HCT116 (cell line): ENCODE measurements at regions not wholly inside any gene's neighbourhood (a gene's known extent, or its start where the extent isn't known, plus 50 kb on each side); places are given as distances from the start of the nearest gene placed in this dataset.

Experiments used
- ATAC-seq: fragments of 200-7000 bp; cut with Tn5 transposase; 2 replicates; pipeline ENCODE4 v1.9.1; 2020; ENCODE audit warnings: mild to moderate bottlenecking, moderate library complexity
- BruUV-seq: library from RNA; stranded (reverse); fragments of 400-500 nt; replicated peaks from 2 replicates; lab custom pipeline; 2021; lab: Mats Ljungman, UMichigan
- CTCF ChIA-PET: fragments of 300-600 bp; sonication (Branson Sonifier 250); formaldehyde crosslinking; loops from one replicate; lab custom pipeline; 2021; ENCODE audit warnings: antibody characterized with exemption; lab: Charles Lee
- POLR2A ChIA-PET: fragments of 300-600, 350-600 bp; sonication (Branson Sonifier 250); formaldehyde crosslinking; loops from one replicate; lab custom pipeline; 2021; ENCODE audit warnings: antibody characterized with exemption; lab: Charles Lee
- RAD21 ChIA-PET, 2 experiments: fragments of 300-600 bp; sonication (Branson Sonifier 250); formaldehyde crosslinking; loops; one replicate each; lab custom pipeline; 2023; ENCODE audit warnings: low total read pairs in 2 of 2; ENCODE audit not compliant: uncharacterized antibody in 2 of 2, unreplicated experiment in 2 of 2, low non-redundant PET in 1 of 2; lab: Charles Lee
- DNase-seq: peaks from one replicate; pipeline ENCODE4 v3.0.0-alpha.2; 2010; ENCODE audit warnings: low read depth, low spot score
- H2AFZ ChIP-seq: fragments of 200-600 bp; shearing (Covaris generic), sonication (generic); 2 replicates; pipeline ENCODE4 v1.6.1; 2017; ENCODE audit warnings: low read depth, mixed run types, mixed read lengths, antibody characterized with exemption, low read length; ENCODE audit not compliant: poor library complexity, severe bottlenecking
- H3K27ac ChIP-seq: 2 replicates; pipeline ENCODE4 v1.5.1; 2012; ENCODE audit warnings: low read depth, low read length
- H3K27me3 ChIP-seq: fragments of 200-600 bp; sonication (generic); 2 replicates; pipeline ENCODE4 v1.6.1; 2016; ENCODE audit warnings: mixed run types, low read length, mixed read lengths; ENCODE audit not compliant: insufficient read depth
- H3K36me3 ChIP-seq, 2 experiments: fragments of 200-500 bp in 1 of 2; fragments of 200-600 bp in 1 of 2; sonication (Bioruptor generic) in 1 of 2; sonication (generic) in 1 of 2; 2 replicates each; pipeline versions ENCODE4 v1.5.1 to v1.6.1; 2014 to 2016; ENCODE audit warnings: low read length in 2 of 2, inconsistent platforms in 1 of 2, mixed read lengths in 1 of 2, mixed run types in 1 of 2; ENCODE audit not compliant: insufficient read depth in 2 of 2, control insufficient read depth in 1 of 2
- H3K4me1 ChIP-seq, 2 experiments: fragments of 200-600 bp in 1 of 2; sonication (generic) in 1 of 2; 2 replicates each; pipeline versions ENCODE4 v1.5.1 to v1.6.1; 2012 to 2017; ENCODE audit warnings: low read length in 2 of 2, inconsistent platforms in 1 of 2, mild to moderate bottlenecking in 1 of 2, mixed read lengths in 1 of 2, mixed run types in 1 of 2, moderate library complexity in 1 of 2; ENCODE audit not compliant: insufficient read depth in 2 of 2, control insufficient read depth in 1 of 2
- H3K4me2 ChIP-seq: fragments of 200-600 bp; sonication (generic); 2 replicates; pipeline ENCODE4 v1.6.1; 2017; ENCODE audit warnings: mixed run types, low read length, mixed read lengths
- H3K4me3 ChIP-seq, 2 experiments: fragments of 200-600 bp in 1 of 2; sonication (generic) in 1 of 2; replicated peaks in 1 of 2; 2 replicates each; pipeline ENCODE4 v1.5.1; 2011 to 2016; ENCODE audit warnings: low read length in 2 of 2, control low read depth in 1 of 2, low read depth in 1 of 2, mild to moderate bottlenecking in 1 of 2, mixed read lengths in 1 of 2, mixed run types in 1 of 2
- H3K79me2 ChIP-seq: fragments of 200-600 bp; sonication (generic); 2 replicates; pipeline ENCODE4 v1.6.1; 2017; ENCODE audit warnings: mild to moderate bottlenecking, mixed run types, low read length, moderate library complexity, mixed read lengths; ENCODE audit not compliant: insufficient read depth
- H3K9ac ChIP-seq: fragments of 200-600 bp; sonication (generic); 2 replicates; pipeline ENCODE4 v1.6.1; 2016; ENCODE audit warnings: low read length, mixed read lengths
- H3K9me2 ChIP-seq: fragments of 200-600 bp; sonication (generic), shearing (Covaris generic); 2 replicates; pipeline ENCODE4 v1.6.1; 2017; ENCODE audit warnings: mixed run types, mild to moderate bottlenecking, moderate library complexity; ENCODE audit not compliant: insufficient read depth
- H3K9me3 ChIP-seq, 2 experiments: fragments of 200-500 bp in 1 of 2; fragments of 200-600 bp in 1 of 2; sonication (Bioruptor generic) in 1 of 2; sonication (generic) in 1 of 2; 2 replicates each; pipeline ENCODE4 v1.6.1; 2014 to 2017; ENCODE audit warnings: low read length in 2 of 2, mixed read lengths in 2 of 2, inconsistent platforms in 1 of 2, low read depth in 1 of 2, mild to moderate bottlenecking in 1 of 2, mixed run types in 1 of 2, moderate library complexity in 1 of 2; ENCODE audit not compliant: control insufficient read depth in 1 of 2, insufficient read depth in 1 of 2
- H4K20me1 ChIP-seq: fragments of 200-600 bp; sonication (generic), shearing (Covaris generic); 2 replicates; pipeline ENCODE4 v1.6.1; 2017; ENCODE audit warnings: mixed run types, mild to moderate bottlenecking, moderate library complexity; ENCODE audit not compliant: insufficient read depth
- CBX3 ChIP-seq: IDR thresholded peaks from 2 replicates; pipeline ENCODE4 v1.6.1; 2012; ENCODE audit warnings: low read depth
- CEBPB ChIP-seq: IDR thresholded peaks from 2 replicates; pipeline ENCODE4 v1.6.1; 2012; ENCODE audit warnings: low read depth
- EGR1 ChIP-seq: IDR thresholded peaks from 2 replicates; pipeline ENCODE4 v1.6.1; 2012; ENCODE audit warnings: low read depth
- ELF1 ChIP-seq: IDR thresholded peaks from 2 replicates; pipeline ENCODE4 v1.6.1; 2012; ENCODE audit warnings: low read depth, borderline replicate concordance
- EZH2 ChIP-seq: fragments of 200-600 bp; sonication (generic); IDR thresholded peaks from 2 replicates; pipeline ENCODE4 v1.6.1; 2017; ENCODE audit warnings: antibody characterized with exemption, mixed run types
- EZH2phosphoT487 ChIP-seq: fragments of 200-600 bp; IDR thresholded peaks from 2 replicates; pipeline ENCODE4 v1.6.1; 2018; ENCODE audit warnings: antibody characterized with exemption, borderline replicate concordance
- FOSL1 ChIP-seq: IDR thresholded peaks from 2 replicates; pipeline ENCODE4 v1.6.1; 2012; ENCODE audit warnings: low read depth
- JUND ChIP-seq: IDR thresholded peaks from 2 replicates; pipeline ENCODE4 v1.6.1; 2012
- POLR2A ChIP-seq: IDR thresholded peaks from 2 replicates; pipeline ENCODE4 v1.7.0; 2011; ENCODE audit warnings: borderline replicate concordance; ENCODE audit not compliant: insufficient read depth, insufficient read length; ENCODE audit errors: extremely low read depth
- POLR2AphosphoS5 ChIP-seq: IDR thresholded peaks from 2 replicates; pipeline ENCODE4 v1.6.1; 2011; ENCODE audit warnings: mild to moderate bottlenecking, low read depth, low read length, moderate library complexity
- RAD21 ChIP-seq: IDR thresholded peaks from 2 replicates; pipeline ENCODE4 v1.6.1; 2012; ENCODE audit warnings: low read depth, mild to moderate bottlenecking
- SIN3A ChIP-seq: IDR thresholded peaks from 2 replicates; pipeline ENCODE4 v1.6.1; 2012; ENCODE audit warnings: low read depth
- SP1 ChIP-seq: IDR thresholded peaks from 2 replicates; pipeline ENCODE4 v1.6.1; 2012; ENCODE audit warnings: low read depth
- SRF ChIP-seq: IDR thresholded peaks from 2 replicates; pipeline ENCODE4 v1.6.1; 2012; ENCODE audit warnings: low read depth
- TCF7L2 ChIP-seq: IDR thresholded peaks from 2 replicates; pipeline ENCODE4 v1.7.0; 2011; ENCODE audit warnings: borderline replicate concordance, inconsistent platforms; ENCODE audit not compliant: insufficient read depth, insufficient read length; ENCODE audit errors: extremely low read depth
- YY1 ChIP-seq: IDR thresholded peaks from 2 replicates; pipeline ENCODE4 v1.6.1; 2011; ENCODE audit warnings: low read length, low read depth, moderate library complexity, mild to moderate bottlenecking; ENCODE audit not compliant: insufficient replicate concordance; ENCODE audit errors: extremely low read depth
- ZFX ChIP-seq: fragments of 450-650 bp; IDR thresholded peaks from 2 replicates; pipeline ENCODE4 v1.6.1; 2017
- ZNF274 ChIP-seq: fragments of 200-500 bp; sonication (Bioruptor generic); IDR thresholded peaks from 2 replicates; pipeline ENCODE4 v1.6.1; 2014; ENCODE audit warnings: mild to moderate bottlenecking, low read depth, low read length, inconsistent platforms
- intact Hi-C: fragments of 100-400 bp; cut with micrococcal nuclease; formaldehyde crosslinking; loops from 2 replicates; pipeline ENCODE4 v1.10.0; 2022
- TF ChIP-seq, protein P1 (sequence below): IDR thresholded peaks from 2 replicates; pipeline ENCODE4 v1.6.1; 2012
- TF ChIP-seq, protein P2 (sequence below): IDR thresholded peaks from 2 replicates; pipeline ENCODE4 v1.6.1; 2011; ENCODE audit warnings: mild to moderate bottlenecking, low read length, moderate library complexity; ENCODE audit not compliant: insufficient replicate concordance; ENCODE audit errors: extremely low read depth

- H3K36me3 ChIP-seq, result no peaks in the 10 kb centered on the region
- no peaks in the 10 kb centered on the region for H3K9me3 ChIP-seq
- no TSS peak for BruUV-seq
- no peaks in the 10 kb centered on the region for H4K20me1 ChIP-seq
- ATAC-seq, result no peak
- no peak overlapping the region for H3K4me2 ChIP-seq
- H2AFZ ChIP-seq, result no peak overlapping the region
- no peak for TF ChIP-seq YY1
- TF ChIP-seq JUND, result no peak
- TF ChIP-seq, protein P1, sequence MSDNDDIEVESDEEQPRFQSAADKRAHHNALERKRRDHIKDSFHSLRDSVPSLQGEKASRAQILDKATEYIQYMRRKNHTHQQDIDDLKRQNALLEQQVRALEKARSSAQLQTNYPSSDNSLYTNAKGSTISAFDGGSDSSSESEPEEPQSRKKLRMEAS, result no peak
- TF ChIP-seq CEBPB, result no peak
- TF ChIP-seq, all 23 proteins: peak for 0
- POLR2A ChIA-PET, result no interaction called here
- intact Hi-C loops, result no loop called here
- no peak for DNase-seq
- Histone ChIP-seq H3K79me2 (no peaks in the 10 kb centered on the region), H3K9me2 (no peaks in the 10 kb centered on the region), H3K4me1 (peaks cover 5 to 6% of the 10 kb centered on the region in 2 experiments; a peak in 3 of 4 replicates), H3K9ac (no peak overlapping the region), H3K27ac (no peak overlapping the region), H3K4me3 (no peak overlapping the region), H3K27me3 (no peaks in the 10 kb centered on the region)
- CTCF ChIA-PET, result no interaction called here
- RAD21 ChIA-PET, result no interaction called here
These were observed 68.7 kb upstream of the CREB3L1 start for GRCh38 chr11:46208803-46209202.

GRCh38 chr11:46207270-46207669, 70.2 kb upstream of the CREB3L1 start:
- Histone ChIP-seq H2AFZ (no peak overlapping the region), H3K4me2 (no peak overlapping the region), H3K27me3 (no peaks in the 10 kb centered on the region), H3K4me1 (peaks cover 5 to 6% of the 10 kb centered on the region in 2 experiments; a peak in 3 of 4 replicates), H3K79me2 (no peaks in the 10 kb centered on the region), H3K27ac (no peak overlapping the region), H3K9me3 (no peaks in the 10 kb centered on the region), H3K9me2 (no peaks in the 10 kb centered on the region), H3K36me3 (no peaks in the 10 kb centered on the region), H3K4me3 (no peak overlapping the region), H3K9ac (no peak overlapping the region), H4K20me1 (no peaks in the 10 kb centered on the region)
- no peak for ATAC-seq
- ChIA-PET RAD21 (no interaction called here), CTCF (no interaction called here), POLR2A (no interaction called here)
- intact Hi-C loops, result no loop called here
- DNase-seq, result no peak
- no TSS peak for BruUV-seq
- TF ChIP-seq EZH2 (no peak), EZH2phosphoT487 (no peak), SRF (no peak), CEBPB (no peak), EGR1 (no peak), CBX3 (no peak), RAD21 (no peak), ZFX (no peak), ELF1 (no peak), TCF7L2 (no peak), SP1 (no peak), SIN3A (no peak), FOSL1 (no peak), POLR2AphosphoS5 (no peak), ZNF274 (no peak), POLR2A (no peak), YY1 (no peak)
- TF ChIP-seq, protein P2, sequence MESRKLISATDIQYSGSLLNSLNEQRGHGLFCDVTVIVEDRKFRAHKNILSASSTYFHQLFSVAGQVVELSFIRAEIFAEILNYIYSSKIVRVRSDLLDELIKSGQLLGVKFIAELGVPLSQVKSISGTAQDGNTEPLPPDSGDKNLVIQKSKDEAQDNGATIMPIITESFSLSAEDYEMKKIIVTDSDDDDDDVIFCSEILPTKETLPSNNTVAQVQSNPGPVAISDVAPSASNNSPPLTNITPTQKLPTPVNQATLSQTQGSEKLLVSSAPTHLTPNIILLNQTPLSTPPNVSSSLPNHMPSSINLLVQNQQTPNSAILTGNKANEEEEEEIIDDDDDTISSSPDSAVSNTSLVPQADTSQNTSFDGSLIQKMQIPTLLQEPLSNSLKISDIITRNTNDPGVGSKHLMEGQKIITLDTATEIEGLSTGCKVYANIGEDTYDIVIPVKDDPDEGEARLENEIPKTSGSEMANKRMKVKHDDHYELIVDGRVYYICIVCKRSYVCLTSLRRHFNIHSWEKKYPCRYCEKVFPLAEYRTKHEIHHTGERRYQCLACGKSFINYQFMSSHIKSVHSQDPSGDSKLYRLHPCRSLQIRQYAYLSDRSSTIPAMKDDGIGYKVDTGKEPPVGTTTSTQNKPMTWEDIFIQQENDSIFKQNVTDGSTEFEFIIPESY, result no peak
